ENCODE measurements at regions not wholly inside any gene's neighbourhood (a gene's known extent, or its start where the extent isn't known, plus 50 kb on each side); places are given as distances from the start of the nearest gene placed in this dataset.

- no peak overlapping the region for H3K4me3 ChIP-seq (replicated peaks in 1 of 3; ENCODE audit: insufficient read depth in 1 of 3, low read depth in 2 of 3, low read length in 3 of 3)
- H3K27me3 ChIP-seq (ENCODE audit: control insufficient read depth in 1 of 2, insufficient read depth in 2 of 2, low read length in 2 of 2) = no peaks in the 10 kb centered on the region
- no peak overlapping the region for H3K27ac ChIP-seq (ENCODE audit: extremely low read length, insufficient read depth, low read length)
- in situ Hi-C loops (cut with HindIII; ENCODE audit: extremely low pct_ligation_motif_present, low pct_unique_long_range_greater_than_20kb) = no loop called here
- H2AFZ ChIP-seq (ENCODE audit: low read length) = no peak overlapping the region
- intact Hi-C loops (cut with micrococcal nuclease; ENCODE audit: unreplicated experiment) = no loop called here
- ATAC-seq (no peak), DNase-seq (ENCODE audit: low spot score) (no peak), FAIRE-seq (no peak)
- CTCF ChIA-PET (ENCODE audit: low intra/inter-chr PET ratio, low total read pairs) = no interaction called here
- POLR2A ChIA-PET = no interaction called here
- H3K79me2 ChIP-seq (ENCODE audit: insufficient read depth, low read length) = no peaks in the 10 kb centered on the region
- no peaks in the 10 kb centered on the region for H3K36me3 ChIP-seq (replicated peaks in 1 of 2; ENCODE audit: control insufficient read depth in 1 of 2, insufficient read depth in 2 of 2, low read length in 2 of 2)
- 0 out of 2 replicates have a peak, but pooled peaks cover 4% of the 10 kb centered on the region for H3K4me1 ChIP-seq (ENCODE audit: insufficient read depth, low read length)
- no peak overlapping the region for H3K9ac ChIP-seq (ENCODE audit: insufficient read depth, low read depth, low read length)
- H4K20me1 ChIP-seq (ENCODE audit: insufficient read depth, low read length) = no peaks in the 10 kb centered on the region
- no TSS peak for BruUV-seq (replicated peaks)
- H3K4me2 ChIP-seq (ENCODE audit: low read depth, low read length) = no peak overlapping the region
- TF ChIP-seq ZNF20 (CRISPR knock-in tag; IDR thresholded peaks at IDR 0.05) = peak; percentile 94
- TF ChIP-seq ZBTB14 (CRISPR knock-in tag; IDR thresholded peaks at IDR 0.05) = no peak
- H3K9me3 ChIP-seq (ENCODE audit: low read length) = peaks cover 10% of the 10 kb centered on the region
Observed at GRCh38 chr7:17427924-17428323, 129.5 kb downstream of the AHR start.

GRCh38 chr7:17429579-17429978 lies 131.1 kb downstream of the AHR start:
- Histone ChIP-seq H3K9ac (ENCODE audit: insufficient read depth, low read depth, low read length) (no peak overlapping the region), H4K20me1 (ENCODE audit: insufficient read depth, low read length) (no peaks in the 10 kb centered on the region), H3K9me3 (ENCODE audit: low read length) (peaks cover 10% of the 10 kb centered on the region), H3K4me1 (ENCODE audit: insufficient read depth, low read length) (0 out of 2 replicates have a peak, but pooled peaks cover 7% of the 10 kb centered on the region), H3K27ac (ENCODE audit: extremely low read length, insufficient read depth, low read length) (no peak overlapping the region), H2AFZ (ENCODE audit: low read length) (no peak overlapping the region), H3K4me2 (ENCODE audit: low read depth, low read length) (no peak overlapping the region), H3K4me3 (replicated peaks in 1 of 3; ENCODE audit: insufficient read depth in 1 of 3, low read depth in 2 of 3, low read length in 3 of 3) (no peak overlapping the region), H3K79me2 (ENCODE audit: insufficient read depth, low read length) (no peaks in the 10 kb centered on the region), H3K27me3 (ENCODE audit: control insufficient read depth in 1 of 2, insufficient read depth in 2 of 2, low read length in 2 of 2) (no peaks in the 10 kb centered on the region), H3K36me3 (replicated peaks in 1 of 2; ENCODE audit: control insufficient read depth in 1 of 2, insufficient read depth in 2 of 2, low read length in 2 of 2) (no peaks in the 10 kb centered on the region)
- BruUV-seq (replicated peaks) = no TSS peak
- no peak for TF ChIP-seq FOXA3 (CRISPR knock-in tag; IDR thresholded peaks at IDR 0.05)
- no peak for TF ChIP-seq ZBTB8A (CRISPR knock-in tag; IDR thresholded peaks at IDR 0.05; ENCODE audit: borderline replicate concordance, low read depth)
- no peak for TF ChIP-seq ZNF766 (CRISPR knock-in tag; IDR thresholded peaks at IDR 0.05; ENCODE audit: borderline replicate concordance)
- no peak for TF ChIP-seq ZNF337 (CRISPR knock-in tag; IDR thresholded peaks at IDR 0.05; ENCODE audit: borderline replicate concordance, low read depth)
- no peak for TF ChIP-seq ZNF660 (CRISPR knock-in tag; IDR thresholded peaks at IDR 0.05; ENCODE audit: borderline replicate concordance, low read depth)
- in situ Hi-C loops (cut with HindIII; ENCODE audit: extremely low pct_ligation_motif_present, low pct_unique_long_range_greater_than_20kb) = no loop called here
- DNase-seq (ENCODE audit: low spot score) (no peak), ATAC-seq (no peak), FAIRE-seq (no peak)
- CTCF ChIA-PET (ENCODE audit: low intra/inter-chr PET ratio, low total read pairs) = no interaction called here
- POLR2A ChIA-PET = no interaction called here
- intact Hi-C loops (cut with micrococcal nuclease; ENCODE audit: unreplicated experiment) = no loop called here
- WGBS (ENCODE audit: low lambda C conversion rate) = 35% methylated on average over 4 of the region's 4 CpGs

All from HepG2 (cell line).